CD4-positive, alpha-beta memory T cell (primary cell): ENCODE measurements at regions not wholly inside any gene's neighbourhood (a gene's known extent, or its start where the extent isn't known, plus 50 kb on each side); places are given as distances from the start of the nearest gene placed in this dataset.

ENCODE experiments used
- CTCF ChIA-PET: fragments of 350-600 bp; sonication (Branson Sonifier 250); formaldehyde crosslinking; loops from one replicate; lab custom pipeline; 2021; ENCODE audit warnings: inconsistent platforms; ENCODE audit not compliant: partially characterized antibody; lab: Charles Lee
- POLR2A ChIA-PET: fragments of 350-600 bp; sonication (Branson Sonifier 250); formaldehyde crosslinking; loops from one replicate; lab custom pipeline; 2021; ENCODE audit not compliant: partially characterized antibody; lab: Charles Lee
- DNase-seq, 5 donors: peaks; one replicate each; pipeline versions ENCODE4 v3.0.0 to v3.0.0-alpha.2; 2020 to 2022; ENCODE audit warnings: mixed read lengths in 1 of 5
- H3K27ac ChIP-seq: one replicate; pipeline ENCODE4 v1.7.0; 2013; ENCODE audit warnings: low read depth, low read length
- H3K27me3 ChIP-seq: 2 replicates; pipeline ENCODE4 v1.7.0; 2013; ENCODE audit warnings: mild to moderate bottlenecking, low read length, moderate library complexity; ENCODE audit not compliant: insufficient read depth
- H3K36me3 ChIP-seq: 2 replicates; pipeline ENCODE4 v1.7.0; 2013; ENCODE audit warnings: mild to moderate bottlenecking, low read length, moderate library complexity; ENCODE audit not compliant: insufficient read depth
- H3K4me1 ChIP-seq: 2 replicates; pipeline ENCODE4 v1.7.0; 2013; ENCODE audit warnings: mild to moderate bottlenecking, low read length, moderate library complexity; ENCODE audit not compliant: insufficient read depth
- H3K4me3 ChIP-seq, 2 donors: one replicate each; pipeline ENCODE4 v1.7.0; 2013; ENCODE audit warnings: low read length in 2 of 2, mild to moderate bottlenecking in 1 of 2
- H3K9me3 ChIP-seq, 2 donors: one replicate each; pipeline ENCODE4 v1.7.0; 2013; ENCODE audit warnings: low read length in 2 of 2, control low read depth in 1 of 2; ENCODE audit not compliant: control insufficient read depth in 1 of 2
- H3K27ac Mint-ChIP-seq, 7 donors: one replicate each; pipeline ENCODE4 v1.8.0; 2020 to 2021; ENCODE audit warnings: mixed read lengths in 7 of 7, mild to moderate bottlenecking in 6 of 7, inconsistent platforms in 3 of 7, moderate library complexity in 3 of 7
- H3K27me3 Mint-ChIP-seq, 2 donors: one replicate each; pipeline ENCODE4 v1.8.0; 2020 to 2021; ENCODE audit warnings: mixed read lengths in 2 of 2
- H3K36me3 Mint-ChIP-seq, 2 donors: one replicate each; pipeline ENCODE4 v1.8.0; 2020 to 2021; ENCODE audit warnings: mixed read lengths in 2 of 2, inconsistent platforms in 1 of 2, mild to moderate bottlenecking in 1 of 2
- H3K4me1 Mint-ChIP-seq, 4 donors: one replicate each; pipeline ENCODE4 v1.8.0; 2020 to 2021; ENCODE audit warnings: mixed read lengths in 4 of 4, mild to moderate bottlenecking in 1 of 4
- H3K4me3 Mint-ChIP-seq, 8 donors: one replicate each; pipeline ENCODE4 v1.8.0; 2020 to 2021; ENCODE audit warnings: mixed read lengths in 8 of 8, mild to moderate bottlenecking in 7 of 8, moderate library complexity in 6 of 8, inconsistent platforms in 3 of 8
- H3K9me3 Mint-ChIP-seq, 8 donors: one replicate each; pipeline ENCODE4 v1.8.0; 2020 to 2021; ENCODE audit warnings: mixed read lengths in 8 of 8, mild to moderate bottlenecking in 5 of 8, inconsistent platforms in 3 of 8, moderate library complexity in 1 of 8
- intact Hi-C: fragments of 100-400 bp; cut with micrococcal nuclease; formaldehyde crosslinking; loops from one replicate; pipeline ENCODE4 v1.15.1; 2023

DNA sequence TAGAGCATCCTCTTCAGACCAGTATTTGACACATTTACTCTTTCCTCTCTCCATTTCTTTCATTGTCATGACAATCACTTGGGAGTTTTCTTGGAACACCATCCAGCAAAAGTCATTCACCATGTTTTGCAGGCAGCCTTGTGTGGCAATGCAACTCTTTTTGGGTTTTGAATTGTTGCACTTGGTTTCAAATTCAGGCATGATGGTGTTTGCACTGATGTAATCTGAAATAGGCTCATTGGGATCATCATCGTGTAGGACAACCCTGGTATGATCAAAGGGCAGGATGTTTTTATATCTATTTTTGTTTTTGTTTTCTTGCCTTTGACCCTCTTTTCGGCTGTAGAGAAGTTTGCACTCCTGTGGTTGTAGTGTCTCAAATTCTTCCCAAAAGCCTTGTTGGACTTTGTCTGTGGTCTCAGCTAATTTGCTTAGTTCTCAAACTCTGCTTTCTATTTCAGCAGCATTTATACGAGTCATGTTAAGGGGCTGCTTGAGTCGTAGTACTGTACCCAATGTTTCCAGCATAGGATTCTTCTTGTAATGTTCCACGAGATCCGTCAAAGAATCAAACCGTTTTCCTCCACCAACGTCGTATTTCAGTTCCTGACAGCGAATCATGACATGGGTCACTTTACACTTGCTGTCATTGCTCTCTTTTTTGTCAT, 160.8 kb upstream of the TNFAIP3 start:
- Histone ChIP-seq H3K4me1 (peaks cover 63% of the 10 kb centered on the region), H3K4me3 (no peak overlapping the region), H3K27me3 (no peaks in the 10 kb centered on the region), H3K36me3 (no peaks in the 10 kb centered on the region), H3K9me3 (no peaks in the 10 kb centered on the region), H3K27ac (peak overlapping the region; percentile 77)
- intact Hi-C loops: loop anchor here (10.0 kb wide), 1 partner anchor 699 kb away; the partner anchor contains the start of gene HEBP2
- Mint-ChIP-seq H3K27ac (peak overlapping the region; percentile 93 to 99 (median 98)), H3K36me3 (peaks cover 0 to 4% of the 10 kb centered on the region in 2 donors), H3K27me3 (peaks cover 0 to 3% of the 10 kb centered on the region in 2 donors), H3K9me3 (peaks cover 0 to 3% (median 0%) of the 10 kb centered on the region in 8 donors), H3K4me3 (peak overlapping the region in 2 of 8 donors; percentile 5 to 22), H3K4me1 (peaks cover 34 to 62% (median 52%) of the 10 kb centered on the region in 4 donors)
- ChIA-PET POLR2A (interaction anchor here (0.7 to 3.8 kb wide), 5 partner anchors 11 to 400 kb away, joined by 3 to 20 read pairs (median 3); partner anchors contain the start of gene TNFAIP3), CTCF (interaction anchor here (0.9 to 3.9 kb wide), 16 partner anchors 10 to 307 kb away, joined by 3 to 74 read pairs (median 7); partner anchors contain the start of gene TNFAIP3)
- no peak for DNase-seq

- H3K4me3 Mint-ChIP-seq: peak overlapping the region in 7 of 8 donors; percentile 58 to 80 (median 73)
- no peaks in the 10 kb centered on the region for H3K36me3 ChIP-seq
- H3K27ac Mint-ChIP-seq: peak overlapping the region; percentile 93 to 99 (median 98)
- H3K27me3 ChIP-seq: no peaks in the 10 kb centered on the region
- no peaks in the 10 kb centered on the region for H3K9me3 ChIP-seq
- H3K27me3 Mint-ChIP-seq: peaks cover 0 to 3% of the 10 kb centered on the region in 2 donors
- H3K36me3 Mint-ChIP-seq: peaks cover 0 to 4% of the 10 kb centered on the region in 2 donors
- POLR2A ChIA-PET: interaction anchor here (0.7 to 5.9 kb wide), 28 partner anchors 8 to 399 kb away, joined by 3 to 134 read pairs (median 5); partner anchors contain the start of gene TNFAIP3
- peaks cover 68% of the 10 kb centered on the region for H3K4me1 ChIP-seq
- peak in 1 of 5 donors; percentile 36 for DNase-seq
- CTCF ChIA-PET: interaction anchor here (0.9 to 3.9 kb wide), 29 partner anchors 9 to 306 kb away, joined by 3 to 74 read pairs (median 7); partner anchors contain the start of gene TNFAIP3
- H3K4me3 ChIP-seq: peak overlapping the region in 1 of 2 donors; percentile 36
- peaks cover 37 to 69% (median 55%) of the 10 kb centered on the region in 4 donors for H3K4me1 Mint-ChIP-seq
- H3K9me3 Mint-ChIP-seq: peaks cover 0 to 4% (median 0%) of the 10 kb centered on the region in 8 donors
- peak overlapping the region; percentile 77 for H3K27ac ChIP-seq
- intact Hi-C loops: loop anchor here (10.0 kb wide), 1 partner anchor 698 kb away; the partner anchor contains the start of gene HEBP2
Observed at GRCh38 chr6:137707038-137707589, 159.9 kb upstream of the TNFAIP3 start.

GRCh38 chr6:137707590-137708360, 159.3 kb upstream of the TNFAIP3 start:
- DNase-seq: peak; percentile 91 to 97 (median 96)
- H3K4me1 ChIP-seq: peaks cover 68% of the 10 kb centered on the region
- Mint-ChIP-seq H3K36me3 (peaks cover 0 to 4% of the 10 kb centered on the region in 2 donors), H3K27me3 (peaks cover 0 to under 1% of the 10 kb centered on the region in 2 donors), H3K4me3 (peak overlapping the region; percentile 58 to 80 (median 72)), H3K9me3 (peaks cover 0 to 4% (median 0%) of the 10 kb centered on the region in 8 donors), H3K27ac (peak overlapping the region; percentile 93 to 99 (median 98)), H3K4me1 (peaks cover 39 to 70% (median 57%) of the 10 kb centered on the region in 4 donors)
- intact Hi-C loops: loop anchor here (1.0 to 10.0 kb wide), 10 partner anchors 10 to 697 kb away; partner anchors contain the start of genes HEBP2 and TNFAIP3
- peak overlapping the region; percentile 77 for H3K27ac ChIP-seq
- CTCF ChIA-PET: interaction anchor here (0.7 to 3.0 kb wide), 32 partner anchors 9 to 408 kb away, joined by 3 to 74 read pairs (median 5); partner anchors contain the start of gene TNFAIP3
- no peaks in the 10 kb centered on the region for H3K36me3 ChIP-seq
- H3K27me3 ChIP-seq: no peaks in the 10 kb centered on the region
- POLR2A ChIA-PET: interaction anchor here (0.9 to 5.9 kb wide), 28 partner anchors 9 to 400 kb away, joined by 3 to 134 read pairs (median 5); partner anchors contain the start of gene TNFAIP3
- H3K9me3 ChIP-seq: no peaks in the 10 kb centered on the region
- peak overlapping the region in 1 of 2 donors; percentile 36 for H3K4me3 ChIP-seq

GRCh38 chr6:137708481-137708880, 158.6 kb upstream of the TNFAIP3 start:
- H3K9me3 ChIP-seq: no peaks in the 10 kb centered on the region
- H3K27ac ChIP-seq: peak overlapping the region; percentile 77
- Mint-ChIP-seq H3K36me3 (peaks cover 0 to 4% of the 10 kb centered on the region in 2 donors), H3K4me1 (peaks cover 39 to 70% (median 57%) of the 10 kb centered on the region in 4 donors), H3K27ac (peak overlapping the region; percentile 93 to 99 (median 98)), H3K4me3 (peak overlapping the region; percentile 58 to 80 (median 72)), H3K27me3 (no peaks in the 10 kb centered on the region), H3K9me3 (peaks cover 0 to 4% (median 0%) of the 10 kb centered on the region in 8 donors)
- ChIA-PET CTCF (interaction anchor here (0.7 to 3.0 kb wide), 32 partner anchors 8 to 407 kb away, joined by 3 to 74 read pairs (median 5); partner anchors contain the start of gene TNFAIP3), POLR2A (interaction anchor here (0.9 to 5.9 kb wide), 30 partner anchors 8 to 399 kb away, joined by 3 to 134 read pairs (median 5); partner anchors contain the start of gene TNFAIP3)
- intact Hi-C loops: loop anchor here (1.0 to 10.0 kb wide), 10 partner anchors 9 to 696 kb away; partner anchors contain the start of genes HEBP2 and TNFAIP3
- no peaks in the 10 kb centered on the region for H3K27me3 ChIP-seq
- peak in 4 of 5 donors; percentile 51 to 63 (median 57) for DNase-seq
- H3K36me3 ChIP-seq: no peaks in the 10 kb centered on the region
- peaks cover 68% of the 10 kb centered on the region for H3K4me1 ChIP-seq
- H3K4me3 ChIP-seq: no peak overlapping the region

- peaks cover 0 to 6% (median 3%) of the 10 kb centered on the region in 8 donors for H3K9me3 Mint-ChIP-seq
- peaks cover 45 to 80% (median 65%) of the 10 kb centered on the region in 4 donors for H3K4me1 Mint-ChIP-seq
- ChIA-PET CTCF (interaction anchor here (1.4 to 3.0 kb wide), 12 partner anchors 11 to 297 kb away, joined by 3 to 74 read pairs (median 10); partner anchors contain the start of gene TNFAIP3), POLR2A (interaction anchor here (1.4 to 5.9 kb wide), 6 partner anchors 7 to 266 kb away, joined by 3 to 134 read pairs (median 18); partner anchors contain the start of gene TNFAIP3)
- Histone ChIP-seq H3K9me3 (no peaks in the 10 kb centered on the region), H3K4me1 (peaks cover 74% of the 10 kb centered on the region), H3K27me3 (no peaks in the 10 kb centered on the region), H3K27ac (peak overlapping the region; percentile 77), H3K4me3 (no peak overlapping the region), H3K36me3 (no peaks in the 10 kb centered on the region)
- intact Hi-C loops: loop anchor here (10.0 kb wide), 1 partner anchor 695 kb away; the partner anchor contains the start of gene HEBP2
- H3K36me3 Mint-ChIP-seq: peaks cover 0 to 4% of the 10 kb centered on the region in 2 donors
- peak in 4 of 5 donors; percentile 23 to 30 (median 26) for DNase-seq
- no peaks in the 10 kb centered on the region for H3K27me3 Mint-ChIP-seq
- H3K27ac Mint-ChIP-seq: peak overlapping the region; percentile 93 to 99 (median 98)
- peak overlapping the region in 5 of 8 donors; percentile 1 to 67 (median 23) for H3K4me3 Mint-ChIP-seq
Observed at GRCh38 chr6:137709424-137710236, 157.4 kb upstream of the TNFAIP3 start.
